Suprapubic skin (tissue), 4 donors: ENCODE measurements at regions not wholly inside any gene's neighbourhood (a gene's known extent, or its start where the extent isn't known, plus 50 kb on each side); places are given as distances from the start of the nearest gene placed in this dataset.
"Not testable (repeated sequence)": the region's sequence is repeated elsewhere in the genome, so short reads cannot be mapped to it uniquely, and the experiment has no call there.

ENCODE experiments used
- DNase-seq, 2 donors: peaks; one replicate each; pipeline ENCODE4 v3.0.0-alpha.2; 2019; ENCODE audit warnings: low spot score in 2 of 2
- H3K27ac ChIP-seq: fragments of 200-600 bp; sonication (generic); one replicate; pipeline ENCODE4 v1.5.1; 2019
- H3K27me3 ChIP-seq: fragments of 200-600 bp; sonication (generic); one replicate; pipeline ENCODE4 v1.5.1; 2019
- H3K36me3 ChIP-seq: fragments of 200-600 bp; sonication (generic); one replicate; pipeline ENCODE4 v1.5.1; 2019
- H3K4me1 ChIP-seq: fragments of 200-600 bp; sonication (generic); one replicate; pipeline ENCODE4 v1.5.1; 2019
- H3K4me3 ChIP-seq: fragments of 200-600 bp; sonication (generic); one replicate; pipeline ENCODE4 v1.5.1; 2019; ENCODE audit warnings: mild to moderate bottlenecking
- H3K9me3 ChIP-seq: fragments of 200-600 bp; sonication (generic); one replicate; pipeline ENCODE4 v1.5.1; 2019
- EP300 ChIP-seq: sonication (generic); formaldehyde crosslinking; IDR thresholded peaks from one replicate; pipeline ENCODE4 v1.6.1; 2017; ENCODE audit warnings: antibody characterized with exemption
- POLR2A ChIP-seq, 2 donors: fragments of 450-650 bp; IDR thresholded peaks; one replicate each; pipeline ENCODE4 v1.6.1; 2017; ENCODE audit warnings: antibody characterized with exemption in 2 of 2, mild to moderate bottlenecking in 2 of 2, moderate library complexity in 2 of 2
- POLR2AphosphoS5 ChIP-seq, 3 donors: sonication (generic); formaldehyde crosslinking; IDR thresholded peaks; one replicate each; pipeline ENCODE4 v1.6.1; 2017; ENCODE audit warnings: antibody characterized with exemption in 3 of 3
- WGBS: methylation state at CpG from one replicate; pipeline ENCODE4 v1.1.5; 2018; 5-methylcytosine and 5-hydroxymethylcytosine counted together
- TF ChIP-seq, protein P1 (sequence below), 2 donors: fragments of 200-600 bp in 1 of 2; fragments of 450-650 bp in 1 of 2; sonication (generic) in 1 of 2; IDR thresholded peaks; one replicate each; pipeline ENCODE4 v1.5.1; 2016 to 2019; ENCODE audit warnings: antibody characterized with exemption in 2 of 2, mild to moderate bottlenecking in 1 of 2, moderate library complexity in 1 of 2

- 76% methylated on average over 2 of the region's 2 CpGs for WGBS
Observed at GRCh38 chr6:54533567-54533966, 225.3 kb downstream of the TINAG start.

DNA sequence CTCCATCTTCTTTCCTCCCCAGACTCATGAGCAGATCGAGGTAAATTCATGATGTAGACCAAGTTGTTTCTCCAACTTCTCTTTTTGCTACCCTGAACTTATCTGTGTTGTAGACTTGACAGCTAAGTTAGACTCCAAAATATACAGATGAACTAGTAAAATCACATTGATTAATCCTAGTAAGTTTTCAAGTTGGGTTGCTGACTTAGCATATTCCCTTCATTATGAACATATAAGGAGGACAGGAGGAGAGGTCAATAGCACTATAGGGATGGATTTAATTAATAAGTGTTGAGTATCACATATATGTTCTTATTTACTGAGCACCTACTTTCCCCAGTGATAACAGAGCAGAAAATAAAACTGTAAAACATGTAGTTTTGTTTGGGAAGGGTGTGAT is 227.3 kb downstream of the TINAG start:
- no peak for DNase-seq
- H3K9me3 ChIP-seq: no peaks in the 10 kb centered on the region
- TF ChIP-seq EP300: no peak
- TF ChIP-seq POLR2A (IDR thresholded peaks at IDR 0.05): no peak
- TF ChIP-seq, protein P1, sequence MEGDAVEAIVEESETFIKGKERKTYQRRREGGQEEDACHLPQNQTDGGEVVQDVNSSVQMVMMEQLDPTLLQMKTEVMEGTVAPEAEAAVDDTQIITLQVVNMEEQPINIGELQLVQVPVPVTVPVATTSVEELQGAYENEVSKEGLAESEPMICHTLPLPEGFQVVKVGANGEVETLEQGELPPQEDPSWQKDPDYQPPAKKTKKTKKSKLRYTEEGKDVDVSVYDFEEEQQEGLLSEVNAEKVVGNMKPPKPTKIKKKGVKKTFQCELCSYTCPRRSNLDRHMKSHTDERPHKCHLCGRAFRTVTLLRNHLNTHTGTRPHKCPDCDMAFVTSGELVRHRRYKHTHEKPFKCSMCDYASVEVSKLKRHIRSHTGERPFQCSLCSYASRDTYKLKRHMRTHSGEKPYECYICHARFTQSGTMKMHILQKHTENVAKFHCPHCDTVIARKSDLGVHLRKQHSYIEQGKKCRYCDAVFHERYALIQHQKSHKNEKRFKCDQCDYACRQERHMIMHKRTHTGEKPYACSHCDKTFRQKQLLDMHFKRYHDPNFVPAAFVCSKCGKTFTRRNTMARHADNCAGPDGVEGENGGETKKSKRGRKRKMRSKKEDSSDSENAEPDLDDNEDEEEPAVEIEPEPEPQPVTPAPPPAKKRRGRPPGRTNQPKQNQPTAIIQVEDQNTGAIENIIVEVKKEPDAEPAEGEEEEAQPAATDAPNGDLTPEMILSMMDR (IDR thresholded peaks at IDR 0.05): no peak
- no peak for TF ChIP-seq POLR2AphosphoS5 (IDR thresholded peaks at IDR 0.05)
- no peaks in the 10 kb centered on the region for H3K4me1 ChIP-seq
- no peak overlapping the region for H3K27ac ChIP-seq
- no peaks in the 10 kb centered on the region for H3K36me3 ChIP-seq
- 72% methylated on average over 1 of the region's 1 CpG for WGBS
- H3K27me3 ChIP-seq: no peaks in the 10 kb centered on the region
- H3K4me3 ChIP-seq: no peak overlapping the region

More at GRCh38 chr6:54533567-54533966, 225.3 kb downstream of the TINAG start:
- DNase-seq: no peak
- H3K4me3 ChIP-seq: no peak overlapping the region
- no peaks in the 10 kb centered on the region for H3K4me1 ChIP-seq
- H3K27me3 ChIP-seq: no peaks in the 10 kb centered on the region
- TF ChIP-seq, protein P1 (IDR thresholded peaks at IDR 0.05): no peak
- TF ChIP-seq EP300 (no peak), POLR2AphosphoS5 (IDR thresholded peaks at IDR 0.05) (no peak), POLR2A (IDR thresholded peaks at IDR 0.05) (no peak)
- no peak overlapping the region for H3K27ac ChIP-seq
- peaks cover 2% of the 10 kb centered on the region for H3K9me3 ChIP-seq
- H3K36me3 ChIP-seq: no peaks in the 10 kb centered on the region

GRCh38 chr6:54541541-54541940 is 233.3 kb downstream of the TINAG start:
- Histone ChIP-seq H3K36me3 (no peaks in the 10 kb centered on the region), H3K4me1 (no peaks in the 10 kb centered on the region), H3K27me3 (no peaks in the 10 kb centered on the region), H3K9me3 (no peaks in the 10 kb centered on the region), H3K4me3 (no peak overlapping the region), H3K27ac (no peak overlapping the region)
- no peak for DNase-seq
- WGBS: 93% methylated on average over 1 of the region's 1 CpG
- TF ChIP-seq POLR2AphosphoS5 (IDR thresholded peaks at IDR 0.05): no peak
- TF ChIP-seq EP300: no peak
- TF ChIP-seq, protein P1 (IDR thresholded peaks at IDR 0.05): no peak
- no peak for TF ChIP-seq POLR2A (IDR thresholded peaks at IDR 0.05)

- TF ChIP-seq, protein P1 (IDR thresholded peaks at IDR 0.05): no peak
- TF ChIP-seq EP300 (no peak), POLR2A (IDR thresholded peaks at IDR 0.05) (no peak), POLR2AphosphoS5 (IDR thresholded peaks at IDR 0.05) (no peak)
- Histone ChIP-seq H3K27ac (no peak overlapping the region), H3K4me3 (no peak overlapping the region), H3K27me3 (no peaks in the 10 kb centered on the region), H3K9me3 (peaks cover 7% of the 10 kb centered on the region), H3K4me1 (no peaks in the 10 kb centered on the region), H3K36me3 (no peaks in the 10 kb centered on the region)
- WGBS: 60% methylated on average over 4 of the region's 4 CpGs
- no peak for DNase-seq
Observed at GRCh38 chr6:54559136-54559535, 250.9 kb downstream of the TINAG start.

DNA sequence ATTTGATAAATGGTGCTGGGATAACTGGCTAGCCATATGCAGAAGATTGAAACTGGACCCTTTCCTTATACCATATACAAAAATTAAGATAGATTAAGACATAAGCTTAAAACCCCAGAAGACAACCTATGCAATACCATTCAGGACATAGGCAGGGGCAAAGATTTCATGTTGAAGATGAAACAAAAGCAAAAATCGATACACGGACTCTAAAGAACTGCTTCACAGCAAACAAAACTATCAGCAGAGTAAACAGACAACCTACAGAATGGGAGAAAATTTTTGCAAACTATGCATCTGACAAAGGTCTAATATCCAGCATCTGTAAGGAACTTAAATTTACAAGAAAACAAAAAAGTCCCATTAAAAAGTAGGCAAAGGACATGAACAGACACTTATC is 255.9 kb downstream of the TINAG start:
- WGBS: 97% methylated on average over 2 of the region's 2 CpGs
- not testable (repeated sequence) for DNase-seq, H3K4me1 ChIP-seq, H3K4me3 ChIP-seq, H3K27ac ChIP-seq, H3K36me3 ChIP-seq, H3K27me3 ChIP-seq
- H3K9me3 ChIP-seq: peaks cover 13% of the 10 kb centered on the region

DNA sequence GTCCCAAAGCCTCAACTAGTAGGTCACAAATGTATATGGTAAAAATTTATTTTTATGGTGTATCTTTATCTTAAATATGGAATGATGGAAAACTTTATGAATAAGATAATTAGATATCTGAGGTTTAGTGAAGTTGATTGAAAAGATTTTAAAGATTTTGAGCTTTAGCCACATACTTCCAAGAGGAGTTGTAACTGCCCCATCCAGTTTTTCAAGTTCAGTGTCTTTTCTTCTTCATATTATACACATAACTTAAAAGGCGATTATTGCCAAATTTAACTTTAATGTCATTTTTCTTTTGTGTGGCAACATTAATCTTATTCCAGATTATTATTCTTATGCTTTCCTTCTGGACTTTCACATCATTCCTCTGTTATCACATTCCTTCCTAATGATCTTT is 266.4 kb downstream of the TINAG start:
- H3K27me3 ChIP-seq: no peaks in the 10 kb centered on the region
- no peak for DNase-seq
- 20% methylated on average over 1 of the region's 1 CpG for WGBS
- H3K4me1 ChIP-seq: no peaks in the 10 kb centered on the region
- TF ChIP-seq, protein P1 (IDR thresholded peaks at IDR 0.05): no peak
- no peak for TF ChIP-seq POLR2A (IDR thresholded peaks at IDR 0.05)
- no peak for TF ChIP-seq EP300
- no peak for TF ChIP-seq POLR2AphosphoS5 (IDR thresholded peaks at IDR 0.05)
- H3K36me3 ChIP-seq: no peaks in the 10 kb centered on the region
- H3K27ac ChIP-seq: no peak overlapping the region
- H3K4me3 ChIP-seq: no peak overlapping the region
- no peaks in the 10 kb centered on the region for H3K9me3 ChIP-seq
